ENCODE measurements at regions not wholly inside any gene's neighbourhood (a gene's known extent, or its start where the extent isn't known, plus 50 kb on each side); places are given as distances from the start of the nearest gene placed in this dataset.

DNA sequence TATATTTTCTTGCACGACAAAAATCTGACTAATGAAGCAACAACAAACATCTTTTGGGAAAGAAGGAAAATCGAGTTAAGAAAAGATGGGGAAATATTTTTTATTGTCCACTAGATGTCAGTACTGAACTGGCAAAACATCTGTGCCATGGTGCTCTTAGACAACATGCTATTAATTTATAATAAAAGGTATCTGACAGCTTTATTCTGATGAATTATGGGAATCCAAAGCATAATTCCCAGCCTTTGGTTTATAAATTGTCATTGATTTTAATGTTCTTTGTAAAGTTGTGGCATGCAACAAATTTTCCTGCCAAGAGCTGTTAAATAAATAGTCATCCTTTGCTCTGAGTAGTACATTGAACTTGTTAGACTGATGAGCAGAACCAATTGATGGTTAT lies 231.2 kb downstream of the ETNK1 start:
- no peak overlapping the region for H3K4me2 ChIP-seq (ENCODE audit: low read depth, low read length, poor library complexity, severe bottlenecking)
- H4K20me1 ChIP-seq (ENCODE audit: insufficient read depth, low read length, poor library complexity, severe bottlenecking): no peaks in the 10 kb centered on the region

GRCh38 chr12:22858849-22859570 lies 234.0 kb downstream of the ETNK1 start:
- H3K9ac ChIP-seq (ENCODE audit: low read depth, low read length, poor library complexity, severe bottlenecking): no peak overlapping the region
- H3K4me2 ChIP-seq (ENCODE audit: low read depth, low read length, poor library complexity, severe bottlenecking): no peak overlapping the region
- TF ChIP-seq, protein P1, sequence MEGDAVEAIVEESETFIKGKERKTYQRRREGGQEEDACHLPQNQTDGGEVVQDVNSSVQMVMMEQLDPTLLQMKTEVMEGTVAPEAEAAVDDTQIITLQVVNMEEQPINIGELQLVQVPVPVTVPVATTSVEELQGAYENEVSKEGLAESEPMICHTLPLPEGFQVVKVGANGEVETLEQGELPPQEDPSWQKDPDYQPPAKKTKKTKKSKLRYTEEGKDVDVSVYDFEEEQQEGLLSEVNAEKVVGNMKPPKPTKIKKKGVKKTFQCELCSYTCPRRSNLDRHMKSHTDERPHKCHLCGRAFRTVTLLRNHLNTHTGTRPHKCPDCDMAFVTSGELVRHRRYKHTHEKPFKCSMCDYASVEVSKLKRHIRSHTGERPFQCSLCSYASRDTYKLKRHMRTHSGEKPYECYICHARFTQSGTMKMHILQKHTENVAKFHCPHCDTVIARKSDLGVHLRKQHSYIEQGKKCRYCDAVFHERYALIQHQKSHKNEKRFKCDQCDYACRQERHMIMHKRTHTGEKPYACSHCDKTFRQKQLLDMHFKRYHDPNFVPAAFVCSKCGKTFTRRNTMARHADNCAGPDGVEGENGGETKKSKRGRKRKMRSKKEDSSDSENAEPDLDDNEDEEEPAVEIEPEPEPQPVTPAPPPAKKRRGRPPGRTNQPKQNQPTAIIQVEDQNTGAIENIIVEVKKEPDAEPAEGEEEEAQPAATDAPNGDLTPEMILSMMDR (conservative IDR thresholded peaks at IDR 0.05; ENCODE audit: low read length): no peak
- TF ChIP-seq EZH2phosphoT487 (IDR thresholded peaks at IDR 0.05; ENCODE audit: borderline replicate concordance): no peak
- H3K9me3 ChIP-seq (ENCODE audit: insufficient read depth, low read depth, low read length): no peaks in the 10 kb centered on the region
- H3K36me3 ChIP-seq (ENCODE audit: insufficient read depth, low read length): no peaks in the 10 kb centered on the region
- no peaks in the 10 kb centered on the region for H3K4me1 ChIP-seq (ENCODE audit: insufficient read depth, low read length, poor library complexity, severe bottlenecking)
- no peaks in the 10 kb centered on the region for H3F3A ChIP-seq (ENCODE audit: low read depth)
- H2AFZ ChIP-seq (ENCODE audit: low read length): no peak overlapping the region
- H3K4me3 ChIP-seq (ENCODE audit: low read length, poor library complexity, severe bottlenecking): no peak overlapping the region
- no peaks in the 10 kb centered on the region for H4K20me1 ChIP-seq (ENCODE audit: insufficient read depth, low read length, poor library complexity, severe bottlenecking)
- H3K27me3 ChIP-seq (ENCODE audit: insufficient read depth, low read length, poor library complexity, severe bottlenecking): no peaks in the 10 kb centered on the region
- no peaks in the 10 kb centered on the region for H3K9me2 ChIP-seq (replicated peaks; ENCODE audit: low read depth, low read length)
- no peaks in the 10 kb centered on the region for H3K79me2 ChIP-seq (ENCODE audit: insufficient read depth, low read length)

More for the DNA sequence above, 231.2 kb downstream of the ETNK1 start:
- Histone ChIP-seq H3F3A (ENCODE audit: low read depth) (no peaks in the 10 kb centered on the region), H3K9ac (ENCODE audit: low read depth, low read length, poor library complexity, severe bottlenecking) (no peak overlapping the region), H3K27me3 (ENCODE audit: insufficient read depth, low read length, poor library complexity, severe bottlenecking) (no peaks in the 10 kb centered on the region), H3K9me2 (replicated peaks; ENCODE audit: low read depth, low read length) (no peaks in the 10 kb centered on the region), H3K9me3 (ENCODE audit: insufficient read depth, low read depth, low read length) (no peaks in the 10 kb centered on the region), H2AFZ (ENCODE audit: low read length) (no peak overlapping the region), H3K36me3 (ENCODE audit: insufficient read depth, low read length) (no peaks in the 10 kb centered on the region), H3K79me2 (ENCODE audit: insufficient read depth, low read length) (no peaks in the 10 kb centered on the region), H3K4me3 (ENCODE audit: low read length, poor library complexity, severe bottlenecking) (no peak overlapping the region), H3K4me1 (ENCODE audit: insufficient read depth, low read length, poor library complexity, severe bottlenecking) (no peaks in the 10 kb centered on the region)
- TF ChIP-seq EZH2phosphoT487 (IDR thresholded peaks at IDR 0.05; ENCODE audit: borderline replicate concordance): no peak
- TF ChIP-seq, protein P1 (conservative IDR thresholded peaks at IDR 0.05; ENCODE audit: low read length): peak; percentile 80

GRCh38 chr12:22860926-22861325 lies 236.0 kb downstream of the ETNK1 start:
- no peaks in the 10 kb centered on the region for H3K9me2 ChIP-seq (replicated peaks; ENCODE audit: low read depth, low read length)
- no peaks in the 10 kb centered on the region for H3K9me3 ChIP-seq (ENCODE audit: insufficient read depth, low read depth, low read length)
- H3F3A ChIP-seq (ENCODE audit: low read depth): no peaks in the 10 kb centered on the region
- no peak overlapping the region for H3K4me3 ChIP-seq (ENCODE audit: low read length, poor library complexity, severe bottlenecking)
- no peaks in the 10 kb centered on the region for H3K79me2 ChIP-seq (ENCODE audit: insufficient read depth, low read length)
- no peak overlapping the region for H3K4me2 ChIP-seq (ENCODE audit: low read depth, low read length, poor library complexity, severe bottlenecking)
- H3K27me3 ChIP-seq (ENCODE audit: insufficient read depth, low read length, poor library complexity, severe bottlenecking): no peaks in the 10 kb centered on the region
- no peaks in the 10 kb centered on the region for H4K20me1 ChIP-seq (ENCODE audit: insufficient read depth, low read length, poor library complexity, severe bottlenecking)
- no peaks in the 10 kb centered on the region for H3K4me1 ChIP-seq (ENCODE audit: insufficient read depth, low read length, poor library complexity, severe bottlenecking)
- H3K36me3 ChIP-seq (ENCODE audit: insufficient read depth, low read length): no peaks in the 10 kb centered on the region
- H2AFZ ChIP-seq (ENCODE audit: low read length): no peak overlapping the region
- H3K9ac ChIP-seq (ENCODE audit: low read depth, low read length, poor library complexity, severe bottlenecking): no peak overlapping the region
- no peak for TF ChIP-seq EZH2phosphoT487 (IDR thresholded peaks at IDR 0.05; ENCODE audit: borderline replicate concordance)
- TF ChIP-seq, protein P1 (conservative IDR thresholded peaks at IDR 0.05; ENCODE audit: low read length): no peak

Measured in Loucy (cell line).